ENCODE measurements at regions not wholly inside any gene's neighbourhood (a gene's known extent, or its start where the extent isn't known, plus 50 kb on each side); places are given as distances from the start of the nearest gene placed in this dataset.

DNA sequence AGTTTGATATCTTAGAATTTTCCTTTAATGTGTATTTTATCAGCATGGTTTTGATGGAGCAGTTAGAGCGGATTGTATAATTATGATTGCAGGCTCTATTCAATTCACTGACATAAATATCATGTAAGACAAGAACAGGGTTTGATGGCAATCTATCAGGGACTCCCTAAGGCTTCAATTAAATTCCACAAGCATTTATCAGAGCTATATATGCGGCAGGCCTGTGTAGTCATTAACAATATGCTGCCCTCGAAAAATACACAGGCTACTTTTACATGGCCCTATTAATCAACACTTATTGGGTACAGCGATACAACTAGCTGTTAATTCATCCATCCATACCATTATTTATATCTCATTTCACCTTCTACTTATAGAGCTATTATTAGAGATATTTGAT lies 358.1 kb upstream of the TPK1 start:
- Histone ChIP-seq H3K4me3 (ENCODE audit: low read length) (no peak overlapping the region), H3K9me3 (ENCODE audit: control insufficient read depth in 1 of 2, insufficient read depth in 1 of 2, low read length in 2 of 2) (no peaks in the 10 kb centered on the region), H3K36me3 (ENCODE audit: insufficient read depth, low read length) (no peaks in the 10 kb centered on the region), H3K27ac (ENCODE audit: low read depth in 1 of 2, low read length in 2 of 2) (no peak overlapping the region), H3K4me1 (ENCODE audit: insufficient read depth, low read length) (no peaks in the 10 kb centered on the region), H3K27me3 (ENCODE audit: control insufficient read depth in 1 of 2, insufficient read depth in 2 of 2, low read length in 2 of 2) (no peaks in the 10 kb centered on the region)
- Mint-ChIP-seq H3K36me3 (ENCODE audit: low read depth) (no peaks in the 10 kb centered on the region), H3K4me1 (ENCODE audit: low read depth) (no peaks in the 10 kb centered on the region), H3K9me3 (no peaks in the 10 kb centered on the region), H3K27me3 (no peaks in the 10 kb centered on the region), H3K27ac (no peak overlapping the region), H3K4me3 (no peak overlapping the region)
- no peak for DNase-seq
- TF ChIP-seq, protein P1, sequence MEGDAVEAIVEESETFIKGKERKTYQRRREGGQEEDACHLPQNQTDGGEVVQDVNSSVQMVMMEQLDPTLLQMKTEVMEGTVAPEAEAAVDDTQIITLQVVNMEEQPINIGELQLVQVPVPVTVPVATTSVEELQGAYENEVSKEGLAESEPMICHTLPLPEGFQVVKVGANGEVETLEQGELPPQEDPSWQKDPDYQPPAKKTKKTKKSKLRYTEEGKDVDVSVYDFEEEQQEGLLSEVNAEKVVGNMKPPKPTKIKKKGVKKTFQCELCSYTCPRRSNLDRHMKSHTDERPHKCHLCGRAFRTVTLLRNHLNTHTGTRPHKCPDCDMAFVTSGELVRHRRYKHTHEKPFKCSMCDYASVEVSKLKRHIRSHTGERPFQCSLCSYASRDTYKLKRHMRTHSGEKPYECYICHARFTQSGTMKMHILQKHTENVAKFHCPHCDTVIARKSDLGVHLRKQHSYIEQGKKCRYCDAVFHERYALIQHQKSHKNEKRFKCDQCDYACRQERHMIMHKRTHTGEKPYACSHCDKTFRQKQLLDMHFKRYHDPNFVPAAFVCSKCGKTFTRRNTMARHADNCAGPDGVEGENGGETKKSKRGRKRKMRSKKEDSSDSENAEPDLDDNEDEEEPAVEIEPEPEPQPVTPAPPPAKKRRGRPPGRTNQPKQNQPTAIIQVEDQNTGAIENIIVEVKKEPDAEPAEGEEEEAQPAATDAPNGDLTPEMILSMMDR (IDR thresholded peaks at IDR 0.05): no peak
- ChIA-PET CTCF (interaction anchor here (0.7 kb wide), 1 partner anchor 10 kb away, joined by 3 read pairs; no protein-coding TSS in a partner anchor), POLR2A (no interaction called here)
- no peak for ATAC-seq (ENCODE audit: poor library complexity)
- intact Hi-C loops (cut with DNase I, micrococcal nuclease): no loop called here

DNA sequence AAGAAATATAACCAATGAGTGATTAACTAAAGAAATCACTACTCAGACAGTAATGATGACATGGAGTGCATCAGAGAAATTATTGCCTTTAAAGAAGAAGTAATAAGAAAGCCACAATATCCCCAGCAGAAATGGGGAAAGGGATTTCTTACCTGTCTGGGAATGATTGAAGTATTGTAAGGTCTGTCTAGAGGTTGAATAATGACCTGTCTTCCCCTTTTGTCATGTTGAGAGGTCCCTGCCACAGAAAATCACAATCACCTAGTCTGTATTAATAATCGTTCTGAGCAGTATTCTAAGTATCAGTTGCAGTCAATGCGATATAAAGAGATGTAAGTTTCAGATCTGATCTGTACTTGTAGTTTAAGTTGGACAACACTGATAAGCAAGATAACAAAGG lies 349.1 kb upstream of the TPK1 start:
- H3K4me1 Mint-ChIP-seq (ENCODE audit: low read depth): no peaks in the 10 kb centered on the region
- ATAC-seq (ENCODE audit: poor library complexity) (no peak), DNase-seq (no peak)
- Histone ChIP-seq H3K9me3 (ENCODE audit: control insufficient read depth in 1 of 2, insufficient read depth in 1 of 2, low read length in 2 of 2) (no peaks in the 10 kb centered on the region), H3K4me1 (ENCODE audit: insufficient read depth, low read length) (no peaks in the 10 kb centered on the region), H3K27ac (ENCODE audit: low read depth in 1 of 2, low read length in 2 of 2) (no peak overlapping the region), H3K27me3 (ENCODE audit: control insufficient read depth in 1 of 2, insufficient read depth in 2 of 2, low read length in 2 of 2) (no peaks in the 10 kb centered on the region), H3K4me3 (ENCODE audit: low read length) (no peak overlapping the region), H3K36me3 (ENCODE audit: insufficient read depth, low read length) (no peaks in the 10 kb centered on the region)
- no peak overlapping the region for H3K27ac Mint-ChIP-seq
- TF ChIP-seq, protein P1 (IDR thresholded peaks at IDR 0.05): no peak
- H3K9me3 Mint-ChIP-seq: no peaks in the 10 kb centered on the region
- H3K4me3 Mint-ChIP-seq: no peak overlapping the region
- no peaks in the 10 kb centered on the region for H3K36me3 Mint-ChIP-seq (ENCODE audit: low read depth)
- ChIA-PET CTCF (no interaction called here), POLR2A (no interaction called here)
- H3K27me3 Mint-ChIP-seq: no peaks in the 10 kb centered on the region
- intact Hi-C loops (cut with DNase I, micrococcal nuclease): no loop called here

GRCh38 chr7:145183069-145183468 lies 347.2 kb upstream of the TPK1 start:
- Histone ChIP-seq H3K36me3 (ENCODE audit: insufficient read depth, low read length) (no peaks in the 10 kb centered on the region), H3K4me3 (ENCODE audit: low read length) (no peak overlapping the region), H3K27ac (ENCODE audit: low read depth in 1 of 2, low read length in 2 of 2) (no peak overlapping the region), H3K4me1 (ENCODE audit: insufficient read depth, low read length) (no peaks in the 10 kb centered on the region), H3K27me3 (ENCODE audit: control insufficient read depth in 1 of 2, insufficient read depth in 2 of 2, low read length in 2 of 2) (no peaks in the 10 kb centered on the region), H3K9me3 (ENCODE audit: control insufficient read depth in 1 of 2, insufficient read depth in 1 of 2, low read length in 2 of 2) (no peaks in the 10 kb centered on the region)
- ChIA-PET CTCF (no interaction called here), POLR2A (no interaction called here)
- no peaks in the 10 kb centered on the region for H3K4me1 Mint-ChIP-seq (ENCODE audit: low read depth)
- intact Hi-C loops (cut with DNase I, micrococcal nuclease): no loop called here
- H3K27me3 Mint-ChIP-seq: no peaks in the 10 kb centered on the region
- H3K27ac Mint-ChIP-seq: no peak overlapping the region
- ATAC-seq (ENCODE audit: poor library complexity) (no peak), DNase-seq (no peak)
- H3K4me3 Mint-ChIP-seq: no peak overlapping the region
- TF ChIP-seq, protein P1 (IDR thresholded peaks at IDR 0.05): no peak
- no peaks in the 10 kb centered on the region for H3K9me3 Mint-ChIP-seq
- no peaks in the 10 kb centered on the region for H3K36me3 Mint-ChIP-seq (ENCODE audit: low read depth)
